NCI-H510A treated with DMSO at 0.1 percent for 48 hours (cell line): ENCODE measurements at regions not wholly inside any gene's neighbourhood (a gene's known extent, or its start where the extent isn't known, plus 50 kb on each side); places are given as distances from the start of the nearest gene placed in this dataset.

Source experiments
- DNase-seq: peaks from one replicate; lab custom pipeline; 2025; lab: John Stamatoyannopoulos, UW

DNA sequence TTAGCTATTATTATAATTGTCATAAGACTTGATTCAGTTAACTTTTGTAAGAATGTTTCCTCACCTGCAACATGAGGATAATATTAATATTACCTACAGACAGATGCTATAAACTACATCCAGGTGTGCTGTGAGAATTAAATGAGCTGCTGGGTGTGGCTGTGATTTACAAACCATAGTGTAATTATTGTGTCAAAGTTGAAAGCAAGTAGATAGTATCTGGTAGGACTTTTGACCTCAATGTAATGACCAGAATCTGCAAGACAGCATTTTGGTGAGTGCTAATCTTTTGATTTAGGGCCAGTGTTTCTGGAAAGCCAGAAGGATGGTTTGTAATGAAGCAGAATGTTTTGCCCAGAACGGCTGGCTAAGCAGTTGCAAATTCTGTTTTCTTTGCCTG lies 162.5 kb downstream of the TRMT11 start:
- no peak for DNase-seq

DNA sequence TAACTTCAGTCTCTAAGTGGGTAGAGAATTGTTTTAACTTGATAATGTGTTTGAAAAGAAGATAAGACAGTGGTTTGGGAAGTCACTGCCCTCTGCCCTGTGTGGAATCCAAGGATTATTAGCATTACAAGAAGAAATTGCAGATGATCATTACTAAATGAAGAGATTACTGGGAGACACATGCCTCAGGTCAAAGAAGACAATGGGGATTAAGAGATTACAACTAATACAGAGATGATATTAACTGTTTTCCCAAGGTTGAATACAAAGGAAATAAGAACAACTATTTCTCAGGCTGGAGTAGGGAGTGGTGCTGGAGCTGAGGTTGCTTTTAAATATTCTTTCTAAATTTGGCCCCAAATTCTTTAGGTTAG lies 166.0 kb downstream of the TRMT11 start:
- no peak for DNase-seq

DNA sequence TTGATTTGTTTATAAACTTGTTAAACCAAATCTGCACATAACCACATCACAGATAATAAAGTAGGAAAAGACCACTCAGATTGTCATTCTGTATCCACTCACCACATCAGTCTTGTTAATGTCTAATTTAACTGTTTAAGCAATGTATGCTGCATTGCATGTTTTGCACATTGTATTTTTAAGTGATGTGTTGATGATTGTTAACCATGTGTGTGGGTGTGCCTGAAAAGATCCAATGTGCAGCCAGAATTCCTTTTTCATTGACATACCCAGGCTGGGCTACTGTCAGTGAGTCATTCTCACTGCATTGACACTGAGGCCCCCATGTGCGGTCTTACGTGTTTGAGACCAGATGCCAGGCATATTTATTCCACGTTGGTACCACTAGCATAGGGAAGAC lies 167.3 kb downstream of the TRMT11 start:
- no peak for DNase-seq

GRCh38 chr6:126156973-126157372 lies 170.6 kb downstream of the TRMT11 start:
- DNase-seq: no peak

DNA sequence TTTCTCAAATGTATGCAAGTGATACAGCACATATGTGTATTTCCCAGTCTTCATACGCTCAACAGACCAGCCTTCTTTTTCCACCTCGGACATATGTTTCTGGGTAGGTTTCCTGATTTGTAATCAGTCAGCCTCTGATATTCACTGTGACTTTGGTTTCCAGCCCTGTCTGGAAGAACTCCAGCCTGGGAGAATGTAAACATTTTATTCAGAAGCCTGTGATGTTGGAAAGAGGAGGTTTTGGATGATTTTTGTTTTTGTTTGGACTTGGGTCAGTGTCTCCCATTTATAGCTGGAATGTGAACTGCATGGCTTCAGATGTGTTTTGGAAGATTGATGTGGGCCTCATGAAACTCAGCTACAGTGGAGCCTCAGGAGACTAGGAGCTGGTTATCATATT lies 172.2 kb upstream of the CENPW start:
- DNase-seq: no peak

- DNase-seq: no peak
These were observed 169.5 kb upstream of the CENPW start for GRCh38 chr6:126170433-126170832.

DNA sequence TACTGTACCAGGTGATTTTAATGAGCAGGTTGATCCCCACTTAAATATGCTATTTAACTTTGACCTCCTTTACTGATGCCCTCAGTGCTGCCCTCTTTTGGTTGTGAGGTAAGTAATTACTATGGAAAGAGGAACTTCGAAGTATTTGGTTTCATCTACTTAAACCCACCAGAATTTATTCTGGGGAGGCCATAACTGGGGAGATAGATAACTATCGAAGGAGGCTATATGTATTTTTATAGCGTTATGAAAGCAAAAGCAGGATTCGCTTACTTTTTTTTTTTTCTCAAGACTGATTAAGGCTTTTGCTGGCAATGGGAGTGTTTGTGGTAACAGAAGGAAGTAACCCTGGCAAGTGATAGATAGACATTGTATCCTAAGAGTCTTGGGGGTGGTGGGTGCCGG lies 168.9 kb upstream of the CENPW start:
- no peak for DNase-seq

DNA sequence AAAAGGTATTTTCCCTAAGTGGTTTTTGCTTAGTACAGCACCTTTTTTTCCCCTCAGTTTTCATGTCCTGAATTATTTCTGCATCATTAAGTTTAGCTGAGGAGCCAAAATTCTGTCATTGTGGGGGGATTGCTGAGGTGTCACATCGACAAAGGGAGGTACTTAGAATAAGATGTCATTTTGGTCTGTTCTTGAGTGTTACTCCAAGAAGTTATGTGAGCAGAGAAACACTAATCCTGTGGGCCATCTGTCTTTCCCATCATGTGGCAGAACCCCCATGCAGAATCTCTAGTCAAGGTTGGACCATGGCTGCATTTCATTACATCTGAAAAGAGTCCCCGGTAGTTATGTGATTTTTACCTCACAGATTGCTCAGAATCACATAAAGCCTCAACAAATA lies 167.8 kb upstream of the CENPW start:
- DNase-seq: no peak

DNA sequence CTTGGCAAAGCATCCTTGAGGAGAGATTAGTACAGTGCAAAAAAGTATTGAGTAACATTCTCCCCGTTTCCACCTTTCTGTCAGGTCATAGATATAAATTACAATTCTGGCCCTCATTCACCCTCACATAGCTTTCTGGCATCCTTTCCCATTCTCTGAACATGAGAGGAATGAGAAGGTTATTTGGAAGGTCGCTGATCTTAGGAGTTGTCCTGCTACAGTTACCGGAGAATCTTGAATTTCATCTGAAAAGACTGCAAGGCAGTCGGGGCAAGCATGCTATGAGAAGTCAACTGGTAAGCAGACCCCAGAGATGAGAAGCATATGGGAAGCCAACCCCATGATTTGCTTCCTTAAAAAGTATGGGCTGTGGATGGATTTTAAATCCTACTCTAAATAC lies 166.7 kb upstream of the CENPW start:
- DNase-seq: no peak

GRCh38 chr6:126174697-126175096 lies 165.2 kb upstream of the CENPW start:
- no peak for DNase-seq

GRCh38 chr6:126175251-126175650 lies 164.7 kb upstream of the CENPW start:
- DNase-seq: no peak

GRCh38 chr6:126176282-126176681 lies 163.6 kb upstream of the CENPW start:
- DNase-seq: no peak

GRCh38 chr6:126180585-126180984 lies 159.3 kb upstream of the CENPW start:
- DNase-seq: no peak

GRCh38 chr6:126181173-126181741 lies 158.7 kb upstream of the CENPW start:
- DNase-seq: no peak

- no peak for DNase-seq
These were observed 158.0 kb upstream of the CENPW start for GRCh38 chr6:126181890-126182289.

GRCh38 chr6:126182650-126183311 lies 157.1 kb upstream of the CENPW start:
- DNase-seq: no peak

DNA sequence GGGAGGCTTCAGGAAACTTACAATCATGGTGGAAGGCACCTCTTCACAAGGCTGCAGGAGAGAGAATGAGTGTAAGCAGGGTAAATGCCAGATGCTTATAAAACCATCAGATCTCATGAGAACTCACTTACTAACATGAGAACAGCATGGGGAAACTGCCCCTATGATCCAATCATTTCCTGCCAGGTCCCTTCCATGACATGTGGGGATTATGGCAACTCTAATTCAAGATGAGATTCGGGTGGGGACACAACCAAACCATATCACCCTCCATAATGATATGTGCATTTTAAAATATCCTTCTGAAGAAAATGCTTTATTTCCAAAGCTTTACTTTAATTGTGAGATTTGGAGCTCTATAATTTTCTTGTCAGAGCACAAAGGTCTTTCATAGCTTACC lies 154.1 kb upstream of the CENPW start:
- DNase-seq: no peak

DNA sequence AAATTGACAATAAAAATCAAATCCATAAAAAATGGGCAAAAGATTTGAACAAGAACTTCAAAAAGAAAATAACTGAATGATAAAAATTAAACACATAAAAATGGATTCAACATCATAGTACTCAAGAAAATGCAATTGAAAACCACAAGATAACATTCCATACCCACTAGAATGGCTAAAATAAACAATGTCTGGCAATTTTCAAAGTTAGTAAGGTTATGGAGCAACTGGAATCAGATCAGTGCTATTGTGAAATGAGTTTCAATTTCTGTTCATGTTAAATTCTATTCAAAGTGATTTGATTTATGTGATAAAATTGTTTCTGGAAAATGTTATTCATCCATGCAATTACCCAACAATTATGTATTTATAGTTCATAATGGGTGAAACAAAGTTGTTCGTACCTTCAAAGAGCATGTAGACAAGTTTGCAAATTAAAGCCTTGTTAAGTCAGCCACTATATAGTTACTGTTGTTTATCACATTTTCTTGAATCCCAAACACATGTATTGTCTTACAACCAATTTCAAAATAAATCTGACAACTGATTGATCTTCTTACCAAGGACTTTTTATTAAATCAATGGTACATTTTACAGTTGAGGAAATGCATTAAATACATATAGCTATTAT lies 151.5 kb upstream of the CENPW start:
- DNase-seq: no peak

DNA sequence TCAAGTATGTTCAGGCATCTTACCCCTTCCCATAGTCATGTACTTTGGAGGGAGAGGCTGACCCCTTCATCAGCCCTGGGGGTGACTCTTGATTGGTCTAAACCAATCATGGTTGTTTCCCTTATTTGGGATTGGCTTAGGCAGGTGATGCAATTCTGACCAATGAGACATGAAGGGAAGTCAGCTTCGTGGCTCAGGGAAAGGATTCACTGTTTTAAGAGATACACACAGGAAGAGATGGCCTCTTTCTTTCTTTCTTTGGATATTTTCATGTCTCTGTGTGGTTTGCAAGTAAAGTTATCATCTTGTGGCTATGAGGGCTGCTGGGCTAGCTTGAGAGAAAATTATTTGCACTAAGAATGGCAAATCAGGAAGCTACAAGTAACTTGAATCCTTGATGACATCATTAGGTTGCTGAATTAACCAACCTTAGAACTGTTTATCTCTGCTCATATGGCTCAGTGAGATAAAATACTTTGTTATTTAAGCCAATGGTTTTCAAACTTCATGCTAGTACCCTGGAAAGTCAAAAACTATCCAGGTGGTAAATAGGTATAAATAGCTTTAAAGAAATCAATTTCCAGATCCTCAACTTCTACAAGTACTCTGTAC lies 144.2 kb upstream of the CENPW start:
- DNase-seq: no peak

- peak; percentile 75 for DNase-seq
These were observed 141.3 kb upstream of the CENPW start for GRCh38 chr6:126198631-126199030.

DNA sequence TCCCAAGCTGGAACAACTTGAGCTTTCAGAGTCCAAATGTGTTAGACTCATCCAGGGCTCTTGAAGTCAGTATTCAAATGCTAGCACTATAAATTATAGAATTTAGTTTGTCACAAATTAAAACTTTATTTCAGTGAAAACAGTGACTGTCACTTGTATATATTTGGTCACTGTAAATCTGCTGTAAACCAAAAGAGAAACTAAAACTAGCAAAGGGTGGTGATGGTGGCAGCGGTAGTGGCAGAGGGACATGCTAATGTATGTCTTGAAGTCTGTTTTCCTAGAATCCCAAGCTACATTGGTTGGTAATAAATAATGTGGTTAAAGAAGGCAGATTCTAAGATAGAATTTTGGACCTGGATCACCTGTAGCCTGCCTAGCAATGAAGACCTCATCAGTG lies 140.4 kb upstream of the CENPW start:
- no peak for DNase-seq

GRCh38 chr6:126202707-126203106 lies 137.2 kb upstream of the CENPW start:
- DNase-seq: no peak

GRCh38 chr6:126204126-126204525 lies 135.8 kb upstream of the CENPW start:
- no peak for DNase-seq
